KOPT-K1 (cell line): ENCODE measurements at regions not wholly inside any gene's neighbourhood (a gene's known extent, or its start where the extent isn't known, plus 50 kb on each side); places are given as distances from the start of the nearest gene placed in this dataset.
"Not testable (repeated sequence)": the region's sequence is repeated elsewhere in the genome, so short reads cannot be mapped to it uniquely, and the experiment has no call there.

Experiments
- H3K27ac ChIP-seq: fragments of 200-600 bp; sonication (generic); 2 replicates; pipeline ENCODE4 v1.5.1; 2016; ENCODE audit warnings: antibody characterized with exemption, mild to moderate bottlenecking, low read depth, low read length; ENCODE audit not compliant: poor library complexity, severe bottlenecking
- H3K36me3 ChIP-seq: fragments of 200-600 bp; sonication (generic); 2 replicates; pipeline ENCODE4 v1.5.1; 2017; ENCODE audit warnings: antibody characterized with exemption, mild to moderate bottlenecking, low read length, moderate library complexity; ENCODE audit not compliant: insufficient read depth
- H3K9me3 ChIP-seq: fragments of 200-600 bp; sonication (generic); 2 replicates; pipeline ENCODE4 v1.5.1; 2017; ENCODE audit warnings: antibody characterized with exemption, low read length, mild to moderate bottlenecking; ENCODE audit not compliant: insufficient read depth, poor library complexity, severe bottlenecking

- H3K9me3 ChIP-seq: no peaks in the 10 kb centered on the region
- H3K36me3 ChIP-seq: no peaks in the 10 kb centered on the region
- no peak overlapping the region for H3K27ac ChIP-seq
Measured at GRCh38 chr7:9671979-9672917, 1238.8 kb downstream of the NXPH1 start.

GRCh38 chr7:9680713-9681112 lies 1247.3 kb downstream of the NXPH1 start:
- Histone ChIP-seq H3K27ac (no peak overlapping the region), H3K9me3 (no peaks in the 10 kb centered on the region), H3K36me3 (no peaks in the 10 kb centered on the region)

GRCh38 chr7:9681284-9681683 lies 1247.9 kb downstream of the NXPH1 start:
- Histone ChIP-seq H3K36me3 (no peaks in the 10 kb centered on the region), H3K9me3 (no peaks in the 10 kb centered on the region), H3K27ac (no peak overlapping the region)

- Histone ChIP-seq H3K9me3 (no peaks in the 10 kb centered on the region), H3K27ac (no peak overlapping the region), H3K36me3 (no peaks in the 10 kb centered on the region)
Measured at GRCh38 chr7:9691286-9691685, 1257.9 kb downstream of the NXPH1 start.

GRCh38 chr7:9698375-9698774 lies 1265.0 kb downstream of the NXPH1 start:
- Histone ChIP-seq H3K27ac (no peak overlapping the region), H3K36me3 (no peaks in the 10 kb centered on the region), H3K9me3 (no peaks in the 10 kb centered on the region)

GRCh38 chr7:9709216-9709615 lies 1264.5 kb upstream of the PHF14 start:
- H3K36me3 ChIP-seq: no peaks in the 10 kb centered on the region
- no peaks in the 10 kb centered on the region for H3K9me3 ChIP-seq
- H3K27ac ChIP-seq: no peak overlapping the region

- no peak overlapping the region for H3K27ac ChIP-seq
- H3K36me3 ChIP-seq: no peaks in the 10 kb centered on the region
- no peaks in the 10 kb centered on the region for H3K9me3 ChIP-seq
Measured at GRCh38 chr7:9711259-9711918, 1262.3 kb upstream of the PHF14 start.

- H3K9me3 ChIP-seq: no peaks in the 10 kb centered on the region
Measured at GRCh38 chr7:9718071-9718661, 1255.5 kb upstream of the PHF14 start.

GRCh38 chr7:9719303-9719702 lies 1254.4 kb upstream of the PHF14 start:
- Histone ChIP-seq H3K36me3 (no peaks in the 10 kb centered on the region), H3K9me3 (no peaks in the 10 kb centered on the region), H3K27ac (no peak overlapping the region)

More at GRCh38 chr7:9718071-9718661, 1255.5 kb upstream of the PHF14 start:
- Histone ChIP-seq H3K27ac (no peak overlapping the region), H3K36me3 (no peaks in the 10 kb centered on the region)

- Histone ChIP-seq H3K27ac (no peak overlapping the region), H3K36me3 (no peaks in the 10 kb centered on the region), H3K9me3 (no peaks in the 10 kb centered on the region)
Measured at GRCh38 chr7:9719721-9720120, 1254.0 kb upstream of the PHF14 start.

GRCh38 chr7:9725940-9726663 lies 1247.6 kb upstream of the PHF14 start:
- not testable (repeated sequence) for H3K27ac ChIP-seq, H3K9me3 ChIP-seq, H3K36me3 ChIP-seq

- H3K36me3 ChIP-seq, H3K9me3 ChIP-seq, H3K27ac ChIP-seq: not testable (repeated sequence)
Measured at GRCh38 chr7:9726811-9727210, 1246.9 kb upstream of the PHF14 start.

GRCh38 chr7:9727467-9727869 lies 1246.2 kb upstream of the PHF14 start:
- H3K27ac ChIP-seq, H3K36me3 ChIP-seq, H3K9me3 ChIP-seq: not testable (repeated sequence)

GRCh38 chr7:9728014-9728657 lies 1245.5 kb upstream of the PHF14 start:
- H3K36me3 ChIP-seq, H3K27ac ChIP-seq, H3K9me3 ChIP-seq: not testable (repeated sequence)
